ENCODE measurements at regions not wholly inside any gene's neighbourhood (a gene's known extent, or its start where the extent isn't known, plus 50 kb on each side); places are given as distances from the start of the nearest gene placed in this dataset.

DNA sequence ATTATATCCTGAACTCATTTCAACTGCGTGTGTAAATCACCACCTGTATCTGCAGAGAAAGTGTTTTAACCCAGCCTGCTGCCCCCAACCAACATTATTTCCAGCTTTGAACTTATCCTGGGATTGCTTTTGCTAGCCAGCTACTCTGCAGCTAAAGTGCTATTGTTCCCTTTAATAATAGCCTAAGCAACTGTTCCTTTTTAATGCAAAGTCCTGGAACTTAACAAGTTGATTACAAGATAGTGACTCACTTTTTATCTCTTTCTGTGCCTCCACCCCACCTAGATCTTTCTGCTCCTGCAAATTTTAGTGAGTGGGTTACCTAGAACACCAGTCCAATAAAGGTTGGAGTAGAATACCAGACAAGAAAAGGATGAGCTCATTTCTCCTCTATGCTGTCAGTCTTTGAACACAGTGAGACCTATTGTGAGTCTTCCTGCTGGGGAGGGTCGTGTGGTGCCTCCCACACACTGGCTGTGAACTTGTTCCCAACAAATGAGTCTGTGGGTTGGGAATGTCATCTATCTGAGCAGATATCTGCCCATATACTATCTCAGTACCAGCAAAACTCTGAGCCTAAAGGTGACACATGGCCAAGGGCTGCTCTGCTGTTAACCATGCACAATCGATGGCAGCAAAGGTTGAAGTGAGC, 137.7 kb downstream of the FAM204A start:
- ChIA-PET CTCF (no interaction called here), POLR2A (no interaction called here)
- WGBS (ENCODE audit: low lambda C conversion rate): 31% methylated on average over 3 of the region's 3 CpGs
- H3K27me3 ChIP-seq (ENCODE audit: insufficient read depth): no peaks in the 10 kb centered on the region
- DNase-seq: no peak
- no peaks in the 10 kb centered on the region for H3K9me3 ChIP-seq
- H3K36me3 ChIP-seq (replicated peaks in 1 of 2; ENCODE audit: control insufficient read depth in 1 of 2, insufficient read depth in 2 of 2, low read length in 1 of 2): no peaks in the 10 kb centered on the region
- H3K79me2 ChIP-seq (ENCODE audit: insufficient read depth): no peaks in the 10 kb centered on the region
- H3K4me3 ChIP-seq (ENCODE audit: low read depth in 2 of 2, low read length in 1 of 2): no peak overlapping the region
- no peak overlapping the region for H3K27ac ChIP-seq (ENCODE audit: low read depth in 2 of 2, low read length in 1 of 2)
- no peak overlapping the region for H3K9ac ChIP-seq
- no peaks in the 10 kb centered on the region; a peak in 1 of 4 replicates for H3K4me1 ChIP-seq (ENCODE audit: control insufficient read depth in 1 of 2, insufficient read depth in 2 of 2, low read depth in 1 of 2, low read length in 1 of 2)
- H3F3A ChIP-seq (replicated peaks; ENCODE audit: insufficient read depth): no peaks in the 10 kb centered on the region
- TF ChIP-seq TCF12 (IDR thresholded peaks at IDR 0.05) (no peak), FOXM1 (IDR thresholded peaks at IDR 0.05; ENCODE audit: low read depth) (no peak), NRF1 (IDR thresholded peaks at IDR 0.05; ENCODE audit: low read depth, low read length) (no peak), MEF2A (IDR thresholded peaks at IDR 0.05; ENCODE audit: borderline replicate concordance, low read depth) (no peak), TAF1 (IDR thresholded peaks at IDR 0.05; ENCODE audit: borderline replicate concordance, low read depth, low read length) (no peak)
- no peaks in the 10 kb centered on the region for H4K20me1 ChIP-seq (ENCODE audit: insufficient read depth)
- no peak overlapping the region for H3K4me2 ChIP-seq
- H3K9me2 ChIP-seq: no peaks in the 10 kb centered on the region
- H2AFZ ChIP-seq (ENCODE audit: low read depth): no peak overlapping the region

DNA sequence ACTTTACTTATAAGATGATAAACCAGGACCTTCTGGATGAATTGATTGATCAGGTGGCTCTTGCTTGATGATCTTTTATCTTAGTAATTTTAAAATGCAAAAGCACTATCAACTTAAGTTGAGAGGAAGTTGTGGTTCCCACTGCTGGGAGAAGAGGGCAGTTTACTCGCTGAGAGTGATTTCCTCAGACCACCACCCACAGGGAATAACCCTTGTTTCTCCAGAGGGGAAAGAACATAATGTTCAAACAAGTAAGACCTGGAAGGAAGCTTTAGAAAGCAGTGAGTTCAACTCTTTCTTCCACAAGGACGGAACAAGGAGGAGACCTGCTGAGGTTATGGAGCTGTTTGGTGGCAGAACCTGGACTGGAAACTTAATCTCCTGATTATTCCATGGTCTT, 138.7 kb downstream of the FAM204A start:
- ChIA-PET POLR2A (no interaction called here), CTCF (interaction anchor here (1.2 kb wide), 1 partner anchor 256 kb away, joined by 4 read pairs; no protein-coding TSS in a partner anchor)
- H3K9me3 ChIP-seq: no peaks in the 10 kb centered on the region
- 44% methylated on average over 2 of the region's 2 CpGs for WGBS (ENCODE audit: low lambda C conversion rate)
- no peaks in the 10 kb centered on the region for H3K79me2 ChIP-seq (ENCODE audit: insufficient read depth)
- H3K9ac ChIP-seq: no peak overlapping the region
- DNase-seq: no peak
- H3K27ac ChIP-seq (ENCODE audit: low read depth in 2 of 2, low read length in 1 of 2): no peak overlapping the region
- no peaks in the 10 kb centered on the region for H4K20me1 ChIP-seq (ENCODE audit: insufficient read depth)
- H3K4me1 ChIP-seq (ENCODE audit: control insufficient read depth in 1 of 2, insufficient read depth in 2 of 2, low read depth in 1 of 2, low read length in 1 of 2): no peaks in the 10 kb centered on the region
- H3K4me2 ChIP-seq: no peak overlapping the region
- H3K4me3 ChIP-seq (ENCODE audit: low read depth in 2 of 2, low read length in 1 of 2): no peak overlapping the region
- no peak overlapping the region for H2AFZ ChIP-seq (ENCODE audit: low read depth)
- H3K36me3 ChIP-seq (replicated peaks in 1 of 2; ENCODE audit: control insufficient read depth in 1 of 2, insufficient read depth in 2 of 2, low read length in 1 of 2): no peaks in the 10 kb centered on the region
- H3F3A ChIP-seq (replicated peaks; ENCODE audit: insufficient read depth): no peaks in the 10 kb centered on the region
- no peaks in the 10 kb centered on the region for H3K27me3 ChIP-seq (ENCODE audit: insufficient read depth)
- H3K9me2 ChIP-seq: no peaks in the 10 kb centered on the region
- TF ChIP-seq GATA2 (CRISPR knock-in tag; IDR thresholded peaks at IDR 0.05) (no peak), MEF2A (IDR thresholded peaks at IDR 0.05; ENCODE audit: borderline replicate concordance, low read depth) (no peak), TEAD4 (IDR thresholded peaks at IDR 0.05; ENCODE audit: borderline replicate concordance, insufficient read depth) (no peak), SIN3A (IDR thresholded peaks at IDR 0.05; ENCODE audit: borderline replicate concordance, low read depth, low read length) (no peak), EZH2phosphoT487 (IDR thresholded peaks at IDR 0.05; ENCODE audit: borderline replicate concordance, low read depth) (no peak), NFIC (IDR thresholded peaks at IDR 0.05; ENCODE audit: borderline replicate concordance) (no peak), FOXM1 (IDR thresholded peaks at IDR 0.05; ENCODE audit: low read depth) (no peak), FOXJ3 (CRISPR knock-in tag; IDR thresholded peaks at IDR 0.05) (no peak), GABPA (IDR thresholded peaks at IDR 0.05; ENCODE audit: low read depth) (no peak), CHD2 (IDR thresholded peaks at IDR 0.05; ENCODE audit: low read length, partially characterized antibody) (no peak), NRF1 (IDR thresholded peaks at IDR 0.05; ENCODE audit: low read depth, low read length) (no peak), FOSL2 (IDR thresholded peaks at IDR 0.05; ENCODE audit: borderline replicate concordance, low read depth) (no peak)
- TF ChIP-seq, protein P1, sequence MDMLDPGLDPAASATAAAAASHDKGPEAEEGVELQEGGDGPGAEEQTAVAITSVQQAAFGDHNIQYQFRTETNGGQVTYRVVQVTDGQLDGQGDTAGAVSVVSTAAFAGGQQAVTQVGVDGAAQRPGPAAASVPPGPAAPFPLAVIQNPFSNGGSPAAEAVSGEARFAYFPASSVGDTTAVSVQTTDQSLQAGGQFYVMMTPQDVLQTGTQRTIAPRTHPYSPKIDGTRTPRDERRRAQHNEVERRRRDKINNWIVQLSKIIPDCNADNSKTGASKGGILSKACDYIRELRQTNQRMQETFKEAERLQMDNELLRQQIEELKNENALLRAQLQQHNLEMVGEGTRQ (IDR thresholded peaks at IDR 0.05; ENCODE audit: borderline replicate concordance, low read depth, low read length): no peak
- TF ChIP-seq, protein P2, sequence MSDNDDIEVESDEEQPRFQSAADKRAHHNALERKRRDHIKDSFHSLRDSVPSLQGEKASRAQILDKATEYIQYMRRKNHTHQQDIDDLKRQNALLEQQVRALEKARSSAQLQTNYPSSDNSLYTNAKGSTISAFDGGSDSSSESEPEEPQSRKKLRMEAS (IDR thresholded peaks at IDR 0.05; ENCODE audit: low read depth): no peak
- TF ChIP-seq, protein P3, sequence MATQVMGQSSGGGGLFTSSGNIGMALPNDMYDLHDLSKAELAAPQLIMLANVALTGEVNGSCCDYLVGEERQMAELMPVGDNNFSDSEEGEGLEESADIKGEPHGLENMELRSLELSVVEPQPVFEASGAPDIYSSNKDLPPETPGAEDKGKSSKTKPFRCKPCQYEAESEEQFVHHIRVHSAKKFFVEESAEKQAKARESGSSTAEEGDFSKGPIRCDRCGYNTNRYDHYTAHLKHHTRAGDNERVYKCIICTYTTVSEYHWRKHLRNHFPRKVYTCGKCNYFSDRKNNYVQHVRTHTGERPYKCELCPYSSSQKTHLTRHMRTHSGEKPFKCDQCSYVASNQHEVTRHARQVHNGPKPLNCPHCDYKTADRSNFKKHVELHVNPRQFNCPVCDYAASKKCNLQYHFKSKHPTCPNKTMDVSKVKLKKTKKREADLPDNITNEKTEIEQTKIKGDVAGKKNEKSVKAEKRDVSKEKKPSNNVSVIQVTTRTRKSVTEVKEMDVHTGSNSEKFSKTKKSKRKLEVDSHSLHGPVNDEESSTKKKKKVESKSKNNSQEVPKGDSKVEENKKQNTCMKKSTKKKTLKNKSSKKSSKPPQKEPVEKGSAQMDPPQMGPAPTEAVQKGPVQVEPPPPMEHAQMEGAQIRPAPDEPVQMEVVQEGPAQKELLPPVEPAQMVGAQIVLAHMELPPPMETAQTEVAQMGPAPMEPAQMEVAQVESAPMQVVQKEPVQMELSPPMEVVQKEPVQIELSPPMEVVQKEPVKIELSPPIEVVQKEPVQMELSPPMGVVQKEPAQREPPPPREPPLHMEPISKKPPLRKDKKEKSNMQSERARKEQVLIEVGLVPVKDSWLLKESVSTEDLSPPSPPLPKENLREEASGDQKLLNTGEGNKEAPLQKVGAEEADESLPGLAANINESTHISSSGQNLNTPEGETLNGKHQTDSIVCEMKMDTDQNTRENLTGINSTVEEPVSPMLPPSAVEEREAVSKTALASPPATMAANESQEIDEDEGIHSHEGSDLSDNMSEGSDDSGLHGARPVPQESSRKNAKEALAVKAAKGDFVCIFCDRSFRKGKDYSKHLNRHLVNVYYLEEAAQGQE (IDR thresholded peaks at IDR 0.05; ENCODE audit: low read depth, low read length): no peak
- TF ChIP-seq, protein P4, sequence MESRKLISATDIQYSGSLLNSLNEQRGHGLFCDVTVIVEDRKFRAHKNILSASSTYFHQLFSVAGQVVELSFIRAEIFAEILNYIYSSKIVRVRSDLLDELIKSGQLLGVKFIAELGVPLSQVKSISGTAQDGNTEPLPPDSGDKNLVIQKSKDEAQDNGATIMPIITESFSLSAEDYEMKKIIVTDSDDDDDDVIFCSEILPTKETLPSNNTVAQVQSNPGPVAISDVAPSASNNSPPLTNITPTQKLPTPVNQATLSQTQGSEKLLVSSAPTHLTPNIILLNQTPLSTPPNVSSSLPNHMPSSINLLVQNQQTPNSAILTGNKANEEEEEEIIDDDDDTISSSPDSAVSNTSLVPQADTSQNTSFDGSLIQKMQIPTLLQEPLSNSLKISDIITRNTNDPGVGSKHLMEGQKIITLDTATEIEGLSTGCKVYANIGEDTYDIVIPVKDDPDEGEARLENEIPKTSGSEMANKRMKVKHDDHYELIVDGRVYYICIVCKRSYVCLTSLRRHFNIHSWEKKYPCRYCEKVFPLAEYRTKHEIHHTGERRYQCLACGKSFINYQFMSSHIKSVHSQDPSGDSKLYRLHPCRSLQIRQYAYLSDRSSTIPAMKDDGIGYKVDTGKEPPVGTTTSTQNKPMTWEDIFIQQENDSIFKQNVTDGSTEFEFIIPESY (IDR thresholded peaks at IDR 0.05; ENCODE audit: borderline replicate concordance, low read depth): no peak
- TF ChIP-seq, protein P5, sequence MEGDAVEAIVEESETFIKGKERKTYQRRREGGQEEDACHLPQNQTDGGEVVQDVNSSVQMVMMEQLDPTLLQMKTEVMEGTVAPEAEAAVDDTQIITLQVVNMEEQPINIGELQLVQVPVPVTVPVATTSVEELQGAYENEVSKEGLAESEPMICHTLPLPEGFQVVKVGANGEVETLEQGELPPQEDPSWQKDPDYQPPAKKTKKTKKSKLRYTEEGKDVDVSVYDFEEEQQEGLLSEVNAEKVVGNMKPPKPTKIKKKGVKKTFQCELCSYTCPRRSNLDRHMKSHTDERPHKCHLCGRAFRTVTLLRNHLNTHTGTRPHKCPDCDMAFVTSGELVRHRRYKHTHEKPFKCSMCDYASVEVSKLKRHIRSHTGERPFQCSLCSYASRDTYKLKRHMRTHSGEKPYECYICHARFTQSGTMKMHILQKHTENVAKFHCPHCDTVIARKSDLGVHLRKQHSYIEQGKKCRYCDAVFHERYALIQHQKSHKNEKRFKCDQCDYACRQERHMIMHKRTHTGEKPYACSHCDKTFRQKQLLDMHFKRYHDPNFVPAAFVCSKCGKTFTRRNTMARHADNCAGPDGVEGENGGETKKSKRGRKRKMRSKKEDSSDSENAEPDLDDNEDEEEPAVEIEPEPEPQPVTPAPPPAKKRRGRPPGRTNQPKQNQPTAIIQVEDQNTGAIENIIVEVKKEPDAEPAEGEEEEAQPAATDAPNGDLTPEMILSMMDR (IDR thresholded peaks at IDR 0.05): no peak

Measured in SK-N-SH (cell line).